Gastrocnemius medialis (tissue), 4 donors: ENCODE measurements at regions not wholly inside any gene's neighbourhood (a gene's known extent, or its start where the extent isn't known, plus 50 kb on each side); places are given as distances from the start of the nearest gene placed in this dataset.
"Not testable (repeated sequence)": the region's sequence is repeated elsewhere in the genome, so short reads cannot be mapped to it uniquely, and the experiment has no call there.

Experiments
- ATAC-seq, 2 donors: fragments of 150-250 bp; one replicate each; pipeline ENCODE4 v1.9.1; 2016
- DNase-seq, 2 donors: peaks; one replicate each; pipeline ENCODE4 v3.0.0-alpha.2; 2019
- H3K27ac ChIP-seq, 4 donors: fragments of 200-600 bp; sonication (generic); 1 replicate in 1 of 4; 2 replicates in 3 of 4; pipeline ENCODE4 v1.5.1; 2016 to 2018; ENCODE audit warnings: mild to moderate bottlenecking in 2 of 4, moderate library complexity in 1 of 4
- H3K27me3 ChIP-seq, 3 donors: fragments of 200-600 bp; sonication (generic) in 2 of 3; 1 replicate in 1 of 3; 2 replicates in 2 of 3; pipeline versions ENCODE4 v1.5.1 to v1.6.0; 2016 to 2019; ENCODE audit warnings: mild to moderate bottlenecking in 1 of 3, moderate library complexity in 1 of 3
- H3K36me3 ChIP-seq, 2 donors: fragments of 200-600 bp; sonication (generic) in 1 of 2; one replicate each; pipeline ENCODE4 v1.5.1; 2017 to 2018
- H3K4me1 ChIP-seq, 2 donors: fragments of 200-600 bp; sonication (generic) in 1 of 2; one replicate each; pipeline ENCODE4 v1.5.1; 2016 to 2017; ENCODE audit warnings: mild to moderate bottlenecking in 2 of 2
- H3K4me3 ChIP-seq, 4 donors: fragments of 200-600 bp; sonication (generic) in 3 of 4; 1 replicate in 1 of 4; 2 replicates in 3 of 4; pipeline ENCODE4 v1.5.1; 2016 to 2019; ENCODE audit warnings: mild to moderate bottlenecking in 2 of 4
- H3K9me3 ChIP-seq, 3 donors: fragments of 200-600 bp; sonication (generic) in 2 of 3; 1 replicate in 1 of 3; 2 replicates in 2 of 3; pipeline ENCODE4 v1.5.1; 2016 to 2019
- CTCF ChIP-seq, 5 experiments: fragments of 450-650 bp in 3 of 5; fragments of 200-600 bp in 2 of 5; sonication (generic) in 2 of 5; IDR thresholded peaks in 4 of 5; conservative IDR thresholded peaks in 1 of 5; 1 replicate in 4 of 5; 2 replicates in 1 of 5; pipeline ENCODE4 v1.5.1; 2016 to 2019; ENCODE audit warnings: antibody characterized with exemption in 5 of 5, mild to moderate bottlenecking in 3 of 5, moderate library complexity in 3 of 5
- POLR2A ChIP-seq, 2 donors: fragments of 450-650 bp; IDR thresholded peaks; one replicate each; pipeline ENCODE4 v1.6.1; 2017; ENCODE audit warnings: antibody characterized with exemption in 2 of 2, mild to moderate bottlenecking in 2 of 2, moderate library complexity in 2 of 2
- in situ Hi-C, 4 donors: fragments of 200-750 bp; cut with MboI; loops; one replicate each; pipeline versions ENCODE4 v1.15.0 to v1.8.0; 2017; ENCODE audit warnings: low sequenced_read_pairs in 4 of 4
- intact Hi-C: fragments of 100-400 bp; cut with DNase I; formaldehyde crosslinking; loops from one replicate; pipeline ENCODE4 v1.15.1; 2023; ENCODE audit warnings: low total_unique reads

- no peaks in the 10 kb centered on the region for H3K27me3 ChIP-seq
- ATAC-seq: no peak
- in situ Hi-C loops (no loop called here), intact Hi-C loops (no loop called here)
- no peaks in the 10 kb centered on the region for H3K36me3 ChIP-seq
- H3K4me1 ChIP-seq: no peaks in the 10 kb centered on the region
- H3K27ac ChIP-seq: no peak overlapping the region
- no peak for DNase-seq
- TF ChIP-seq CTCF (IDR thresholded peaks at IDR 0.05 in 4 of 5, conservative IDR thresholded peaks at IDR 0.05 in 1 of 5) (no peak), POLR2A (IDR thresholded peaks at IDR 0.05) (no peak)
- H3K9me3 ChIP-seq: no peaks in the 10 kb centered on the region
- H3K4me3 ChIP-seq: no peak overlapping the region
These were observed 54.5 kb upstream of the PRKD1 start for GRCh38 chr14:29982171-29982570.

GRCh38 chr14:29982993-29983392 is 55.3 kb upstream of the PRKD1 start:
- H3K27me3 ChIP-seq: no peaks in the 10 kb centered on the region
- intact Hi-C loops: no loop called here
- no peak for ATAC-seq
- H3K36me3 ChIP-seq: no peaks in the 10 kb centered on the region
- in situ Hi-C loops: no loop called here
- TF ChIP-seq POLR2A (IDR thresholded peaks at IDR 0.05) (no peak), CTCF (IDR thresholded peaks at IDR 0.05 in 4 of 5, conservative IDR thresholded peaks at IDR 0.05 in 1 of 5) (no peak)
- no peak overlapping the region for H3K27ac ChIP-seq
- no peak overlapping the region for H3K4me3 ChIP-seq
- H3K9me3 ChIP-seq: no peaks in the 10 kb centered on the region
- no peak for DNase-seq
- no peaks in the 10 kb centered on the region for H3K4me1 ChIP-seq

GRCh38 chr14:29990344-29990857 is 62.8 kb upstream of the PRKD1 start:
- H3K4me1 ChIP-seq, DNase-seq, H3K27ac ChIP-seq, ATAC-seq, H3K27me3 ChIP-seq, H3K4me3 ChIP-seq, in situ Hi-C loops, intact Hi-C loops, H3K36me3 ChIP-seq, H3K9me3 ChIP-seq: not testable (repeated sequence)

GRCh38 chr14:29990993-29991392 is 63.3 kb upstream of the PRKD1 start:
- ATAC-seq: no peak
- in situ Hi-C loops: no loop called here
- no peak for DNase-seq
- Histone ChIP-seq H3K27me3 (no peaks in the 10 kb centered on the region), H3K27ac (no peak overlapping the region), H3K36me3 (no peaks in the 10 kb centered on the region), H3K4me3 (no peak overlapping the region), H3K4me1 (no peaks in the 10 kb centered on the region), H3K9me3 (no peaks in the 10 kb centered on the region)
- intact Hi-C loops: no loop called here
- TF ChIP-seq CTCF (IDR thresholded peaks at IDR 0.05 in 4 of 5, conservative IDR thresholded peaks at IDR 0.05 in 1 of 5) (no peak), POLR2A (IDR thresholded peaks at IDR 0.05) (no peak)

GRCh38 chr14:29993143-29993542 is 65.5 kb upstream of the PRKD1 start:
- intact Hi-C loops: no loop called here
- Histone ChIP-seq H3K4me3 (no peak overlapping the region), H3K36me3 (no peaks in the 10 kb centered on the region), H3K27me3 (no peaks in the 10 kb centered on the region), H3K9me3 (no peaks in the 10 kb centered on the region), H3K27ac (no peak overlapping the region), H3K4me1 (no peaks in the 10 kb centered on the region)
- in situ Hi-C loops: no loop called here
- DNase-seq: no peak
- TF ChIP-seq POLR2A (IDR thresholded peaks at IDR 0.05) (no peak), CTCF (IDR thresholded peaks at IDR 0.05 in 4 of 5, conservative IDR thresholded peaks at IDR 0.05 in 1 of 5) (no peak)
- ATAC-seq: no peak
